Posterior vena cava (tissue), 2 donors: ENCODE measurements at regions not wholly inside any gene's neighbourhood (a gene's known extent, or its start where the extent isn't known, plus 50 kb on each side); places are given as distances from the start of the nearest gene placed in this dataset.
"Not testable (repeated sequence)": the region's sequence is repeated elsewhere in the genome, so short reads cannot be mapped to it uniquely, and the experiment has no call there.

Source experiments
- DNase-seq: peaks from one replicate; pipeline ENCODE4 v3.0.0-alpha.2; 2020; ENCODE audit warnings: low spot score
- intact Hi-C, 2 donors: fragments of 100-400 bp; cut with DNase I; formaldehyde crosslinking; loops; one replicate each; pipeline versions ENCODE4 v1.14.1 to v1.14.2; 2022 to 2023
- donor health status: DM: yes; HTN: yes; CAD: no.
- donor health status: DM: yes; HTN: yes; CAD: no.

DNA sequence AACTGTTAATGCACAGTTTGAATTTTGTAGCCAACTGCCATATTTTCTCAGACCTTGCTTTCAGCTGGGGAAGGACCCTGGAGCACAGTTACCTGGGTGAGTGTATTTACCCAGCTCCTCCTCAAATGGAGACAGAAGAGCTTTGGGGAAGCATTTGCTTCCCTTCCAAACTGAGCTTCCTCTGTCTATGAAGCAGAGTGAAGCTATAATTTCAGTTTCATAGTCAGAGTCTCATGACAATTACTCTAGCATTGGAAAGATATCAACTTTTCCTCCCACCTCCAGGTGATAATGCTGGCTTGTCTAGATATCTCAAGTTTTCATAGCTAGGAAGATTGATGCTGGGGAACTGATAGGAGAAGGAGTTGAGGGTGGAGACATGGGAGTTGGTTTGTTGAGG lies 406.4 kb upstream of the CLINT1 start:
- intact Hi-C loops: no loop called here
- DNase-seq: no peak

- no peak for DNase-seq
Observed at GRCh38 chr5:158264264-158264663, 405.3 kb upstream of the CLINT1 start.

GRCh38 chr5:158261674-158262367 lies 402.9 kb upstream of the CLINT1 start:
- intact Hi-C loops: no loop called here
- no peak for DNase-seq

More at GRCh38 chr5:158264264-158264663, 405.3 kb upstream of the CLINT1 start:
- intact Hi-C loops: no loop called here

DNA sequence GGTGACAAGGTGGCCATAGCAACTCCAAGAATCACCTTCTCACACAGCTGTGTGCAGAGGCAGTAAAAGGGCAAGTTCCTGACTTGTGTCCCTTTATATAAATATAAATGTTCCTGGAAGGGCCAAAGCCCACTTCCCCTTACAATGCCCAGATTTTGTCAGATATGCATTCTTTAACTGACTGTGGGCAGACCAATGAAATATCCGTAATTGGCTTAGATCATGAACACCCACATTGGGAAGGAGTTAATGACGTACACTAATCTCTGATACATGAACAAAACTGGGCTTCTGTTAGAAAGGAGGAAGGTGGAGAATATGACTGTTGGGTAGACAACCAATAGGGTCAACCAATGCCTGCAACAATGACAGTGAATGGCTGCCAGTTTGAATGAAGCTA lies 397.2 kb upstream of the CLINT1 start:
- DNase-seq: no peak
- intact Hi-C loops: no loop called here

DNA sequence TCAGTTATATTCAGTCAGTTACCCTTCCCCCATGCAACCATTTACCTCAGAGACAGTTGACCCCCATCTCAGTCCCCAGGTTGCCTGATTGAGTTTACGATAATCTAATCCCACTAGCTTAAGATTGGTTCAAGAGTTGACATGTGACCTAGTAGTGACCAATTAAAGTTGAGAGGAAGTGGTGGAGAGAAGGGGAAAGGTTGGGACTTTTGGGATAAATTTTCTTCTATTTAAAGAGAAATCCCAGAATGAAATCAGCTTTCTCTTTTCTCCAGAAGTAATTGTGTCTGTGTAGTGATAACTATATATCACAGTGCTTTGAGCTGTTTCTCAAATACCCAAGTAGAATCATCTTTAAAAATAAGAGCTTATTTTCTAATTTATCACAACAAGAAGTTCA lies 396.7 kb upstream of the CLINT1 start:
- DNase-seq: no peak
- intact Hi-C loops: no loop called here

- intact Hi-C loops: no loop called here
- DNase-seq: no peak
Observed at GRCh38 chr5:158246661-158247060, 387.7 kb upstream of the CLINT1 start.

- no peak for DNase-seq
- intact Hi-C loops: no loop called here
Observed at GRCh38 chr5:158245513-158245912, 386.6 kb upstream of the CLINT1 start.

GRCh38 chr5:158244882-158245281 lies 385.9 kb upstream of the CLINT1 start:
- no peak for DNase-seq
- intact Hi-C loops: no loop called here

DNA sequence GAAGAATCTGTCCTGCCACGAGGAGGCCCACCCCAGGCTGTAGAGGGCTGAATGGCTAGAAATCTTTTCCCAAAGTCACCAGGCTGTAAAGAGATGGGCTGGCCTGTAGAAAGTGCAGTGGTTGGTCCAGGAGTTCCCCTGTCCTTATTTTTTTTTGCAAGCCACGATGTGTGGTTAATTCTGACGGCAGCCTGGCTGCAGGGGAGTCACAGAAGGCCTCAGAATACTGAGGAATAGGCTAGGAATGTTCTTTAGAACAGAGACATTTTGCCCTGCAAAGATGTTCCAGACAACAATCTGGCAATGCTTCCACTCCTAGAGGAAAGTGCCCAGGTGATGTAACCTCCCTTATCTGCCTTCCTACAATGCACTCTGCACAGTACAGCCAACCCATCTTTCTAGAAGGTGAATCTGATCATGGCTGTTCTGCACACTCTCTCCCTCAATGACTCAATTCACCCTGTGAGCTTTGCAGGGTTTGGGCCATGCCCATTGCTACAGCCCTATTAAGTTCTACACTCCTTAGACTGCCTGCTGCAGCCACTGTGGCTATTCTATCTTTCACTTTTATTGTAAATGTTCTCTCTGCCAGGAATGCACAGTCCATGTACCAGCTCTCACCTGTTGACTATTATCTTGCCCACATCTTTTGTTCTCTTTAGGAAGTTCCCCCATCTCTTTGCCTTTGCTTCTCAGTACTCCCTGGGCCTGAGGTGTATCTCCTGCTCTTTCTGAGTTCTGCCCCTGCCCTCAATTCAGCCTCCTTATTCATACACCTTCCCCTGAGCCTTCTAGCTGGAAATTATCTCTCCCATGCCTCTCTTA lies 377.8 kb upstream of the CLINT1 start:
- no peak for DNase-seq
- intact Hi-C loops: no loop called here

GRCh38 chr5:158235159-158235547 lies 376.2 kb upstream of the CLINT1 start:
- no peak for DNase-seq
- intact Hi-C loops: no loop called here

GRCh38 chr5:158234323-158235158 lies 375.6 kb upstream of the CLINT1 start:
- DNase-seq: no peak
- intact Hi-C loops: no loop called here

DNA sequence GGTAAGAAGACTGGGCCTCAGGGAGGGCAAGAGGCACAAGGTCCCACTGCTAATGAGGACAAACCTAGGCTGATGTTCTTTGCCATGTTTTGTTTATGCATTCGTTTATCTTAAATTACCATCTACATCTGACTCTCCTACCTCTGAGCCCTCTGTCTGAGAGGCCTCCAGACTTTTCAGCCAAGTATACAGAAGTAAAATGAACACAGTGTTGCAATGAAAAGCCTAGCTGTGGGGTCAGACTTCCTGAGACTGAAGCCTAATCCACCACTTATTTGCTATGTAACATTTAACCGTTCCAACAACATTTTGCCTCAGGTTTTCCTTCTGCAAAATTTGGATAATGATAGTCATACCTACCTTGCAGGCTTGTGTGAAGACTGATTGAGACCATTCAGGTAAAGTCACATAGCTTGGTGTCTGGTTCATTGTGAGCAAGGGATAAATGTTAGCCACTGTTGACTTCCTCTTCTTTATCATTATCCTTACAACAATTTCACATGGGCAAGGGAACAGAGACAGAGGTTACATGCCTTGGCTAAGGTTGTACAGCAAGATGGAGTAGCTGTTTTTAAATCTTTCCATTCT lies 374.9 kb upstream of the CLINT1 start:
- intact Hi-C loops: no loop called here

GRCh38 chr5:158227314-158227713 lies 368.4 kb upstream of the CLINT1 start:
- DNase-seq, intact Hi-C loops: not testable (repeated sequence)

More for the DNA sequence above, 374.9 kb upstream of the CLINT1 start:
- DNase-seq: no peak

DNA sequence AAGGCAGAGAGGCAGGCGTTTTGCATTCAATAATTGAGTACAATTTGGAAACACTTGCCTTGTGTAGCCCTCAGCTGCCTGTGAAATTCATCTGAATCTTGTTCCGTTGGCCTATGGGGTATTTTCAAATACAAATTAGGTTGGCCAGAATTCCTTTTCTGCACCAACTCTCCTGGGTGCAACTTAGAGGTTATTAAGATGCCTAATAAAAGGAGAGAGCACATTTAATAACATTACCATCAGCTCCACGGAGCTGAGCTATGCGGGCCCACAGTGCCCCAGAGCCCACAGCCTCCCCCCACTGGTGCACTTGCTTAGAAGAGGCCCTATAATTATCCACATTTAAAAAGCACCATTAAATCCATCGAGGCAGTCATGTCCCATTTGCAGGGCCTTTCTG lies 367.6 kb upstream of the CLINT1 start:
- intact Hi-C loops: no loop called here
- no peak for DNase-seq

GRCh38 chr5:158224253-158224652 lies 365.3 kb upstream of the CLINT1 start:
- DNase-seq: no peak
- intact Hi-C loops: no loop called here

- no peak for DNase-seq
- intact Hi-C loops: no loop called here
Observed at GRCh38 chr5:158223054-158223600, 364.2 kb upstream of the CLINT1 start.

DNA sequence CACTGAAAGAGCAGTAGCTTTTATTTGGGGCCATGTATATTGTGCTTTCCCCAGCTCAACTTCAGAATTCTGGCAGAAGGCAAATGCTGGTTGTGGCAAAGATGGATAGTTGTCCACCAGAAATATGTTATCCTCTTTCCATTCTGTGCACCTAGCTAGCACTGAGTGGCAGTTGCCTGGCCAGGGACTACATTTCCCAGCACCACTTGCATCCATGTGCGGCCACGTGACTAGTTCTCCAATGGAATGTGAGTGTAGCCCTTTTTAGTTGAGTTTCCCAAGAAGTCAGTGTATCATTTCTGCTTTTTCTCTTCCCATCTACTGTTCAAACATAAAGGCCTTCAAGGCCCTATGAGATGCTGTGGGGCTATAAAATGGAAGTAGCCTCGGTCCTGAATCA lies 354.0 kb upstream of the CLINT1 start:
- intact Hi-C loops: no loop called here
- DNase-seq: no peak

- DNase-seq: no peak
Observed at GRCh38 chr5:158212237-158212636, 353.3 kb upstream of the CLINT1 start.

GRCh38 chr5:158209219-158209908 lies 350.4 kb upstream of the CLINT1 start:
- no peak for DNase-seq
- intact Hi-C loops: no loop called here

More at GRCh38 chr5:158212237-158212636, 353.3 kb upstream of the CLINT1 start:
- intact Hi-C loops: no loop called here
